Anterior cingulate cortex (tissue), 58 donors: ENCODE measurements at regions not wholly inside any gene's neighbourhood (a gene's known extent, or its start where the extent isn't known, plus 50 kb on each side); places are given as distances from the start of the nearest gene placed in this dataset.
A peak's percentile ranks its signal among the peaks of the same experiment; 100 is the strongest.

Source experiments
- DNase-seq, 58 donors: peaks; one replicate each; lab custom pipeline; 2025; lab: John Stamatoyannopoulos, UW

DNA sequence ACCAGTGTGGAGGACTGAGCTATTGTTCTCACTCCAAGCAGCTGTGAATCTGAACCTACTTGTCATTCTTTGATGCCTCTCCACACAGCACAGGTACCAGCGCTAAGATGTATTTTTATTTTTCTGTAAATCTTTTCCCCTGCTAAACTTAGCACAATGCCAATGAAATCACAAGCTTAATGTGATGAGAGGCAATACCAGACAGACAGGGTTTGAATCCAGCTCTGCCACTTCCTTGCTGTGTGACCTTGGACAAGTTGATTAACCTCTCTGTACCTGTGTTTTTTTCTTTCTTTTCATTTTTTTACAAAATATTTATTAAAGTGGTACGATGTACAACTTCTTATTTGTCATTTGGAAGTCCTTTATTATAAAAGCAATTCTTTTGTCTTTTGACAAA is 757.6 kb downstream of the MED13L start:
- no peak for DNase-seq

- no peak for DNase-seq
Observed at GRCh38 chr12:115519359-115519758, 758.1 kb downstream of the MED13L start.

DNA sequence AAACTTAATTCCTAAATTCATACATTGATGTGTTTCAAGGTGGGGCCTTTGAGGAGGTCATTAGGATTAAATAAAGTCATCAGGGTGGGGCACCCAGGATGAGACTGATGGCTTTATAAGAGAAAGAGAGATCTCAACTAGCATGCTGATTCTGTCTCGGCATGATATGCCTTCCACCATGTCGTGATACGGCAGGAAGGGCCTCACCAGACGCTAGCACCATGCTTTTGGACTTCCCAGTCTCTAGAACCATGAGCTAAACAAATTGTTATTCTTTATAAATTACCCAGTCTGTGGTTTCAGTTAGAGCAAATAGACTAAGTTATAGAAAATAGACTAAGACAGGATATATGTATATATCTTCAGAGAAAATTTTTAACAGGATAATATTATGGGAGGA is 759.6 kb downstream of the MED13L start:
- no peak for DNase-seq

DNA sequence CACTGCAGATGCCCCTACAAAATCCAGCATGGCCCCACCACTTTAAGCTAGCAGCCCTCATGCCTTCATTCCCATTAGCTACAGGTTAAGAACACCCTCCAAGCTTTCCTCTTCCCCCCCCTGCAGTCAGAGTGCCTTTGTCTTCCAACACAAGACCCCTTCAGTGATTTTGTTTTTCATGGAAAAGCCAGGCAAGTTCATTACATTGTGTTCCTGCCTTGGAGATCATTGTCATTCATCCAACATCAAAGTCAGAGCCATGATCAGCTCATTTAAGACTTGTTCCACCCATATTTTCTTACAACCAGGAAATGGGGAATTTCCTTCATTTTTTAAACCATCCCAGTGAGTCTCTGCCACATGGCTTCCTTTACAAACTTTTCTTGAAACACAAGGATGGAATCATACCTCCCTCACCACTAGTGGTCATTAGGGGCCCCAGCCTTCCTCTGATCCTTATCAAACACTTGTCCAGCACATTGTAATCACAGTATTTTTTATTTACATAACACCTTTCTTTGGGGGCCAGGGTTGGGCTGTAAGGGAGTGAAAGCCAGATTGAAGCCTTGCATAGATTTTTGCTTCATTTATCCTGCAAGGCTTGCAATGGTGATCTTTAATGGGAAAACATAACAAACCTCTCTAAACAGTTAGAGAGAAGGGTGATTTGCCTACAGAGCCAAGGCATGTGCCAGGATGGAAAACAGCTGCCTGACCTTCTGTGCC is 765.3 kb downstream of the MED13L start:
- DNase-seq, result no peak

DNA sequence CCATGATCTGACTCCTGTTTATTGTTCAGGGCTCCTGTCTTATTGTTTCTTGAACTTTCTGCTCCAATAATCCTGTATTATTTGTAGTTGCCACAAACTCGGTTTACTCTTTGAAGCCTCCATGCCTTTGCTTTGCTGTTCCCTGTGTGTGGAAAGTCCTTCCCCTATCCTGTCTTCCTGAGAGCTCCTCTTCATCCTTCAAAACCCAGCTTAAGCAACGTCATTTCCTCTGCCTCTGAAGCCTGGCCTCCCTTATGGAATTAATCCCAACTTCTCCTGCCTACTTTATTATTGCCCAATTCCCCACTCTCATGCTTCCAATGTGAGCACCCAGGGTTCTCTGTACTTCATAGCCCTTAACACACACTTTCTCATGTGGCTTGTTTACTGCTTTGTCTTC is 766.2 kb downstream of the MED13L start:
- DNase-seq, result no peak

DNA sequence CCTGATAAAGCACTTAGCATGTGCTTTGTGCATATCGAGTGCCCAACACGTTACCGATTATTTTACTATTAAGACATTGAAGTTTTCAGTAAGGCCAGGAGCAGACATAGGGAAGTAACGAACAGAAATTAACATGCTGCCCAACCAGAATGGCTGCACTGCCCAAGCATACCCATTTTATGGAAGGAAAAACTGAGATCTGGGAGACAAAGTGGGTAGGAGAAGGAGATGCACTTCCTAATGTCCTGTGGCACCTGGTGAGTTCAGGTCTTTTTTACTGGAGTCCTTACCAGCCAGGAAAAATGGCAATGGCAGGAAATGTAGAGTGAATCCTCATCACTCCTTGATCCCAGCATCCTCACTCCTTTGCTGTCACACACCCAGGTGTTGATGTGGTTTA is 768.5 kb downstream of the MED13L start:
- DNase-seq, result no peak

DNA sequence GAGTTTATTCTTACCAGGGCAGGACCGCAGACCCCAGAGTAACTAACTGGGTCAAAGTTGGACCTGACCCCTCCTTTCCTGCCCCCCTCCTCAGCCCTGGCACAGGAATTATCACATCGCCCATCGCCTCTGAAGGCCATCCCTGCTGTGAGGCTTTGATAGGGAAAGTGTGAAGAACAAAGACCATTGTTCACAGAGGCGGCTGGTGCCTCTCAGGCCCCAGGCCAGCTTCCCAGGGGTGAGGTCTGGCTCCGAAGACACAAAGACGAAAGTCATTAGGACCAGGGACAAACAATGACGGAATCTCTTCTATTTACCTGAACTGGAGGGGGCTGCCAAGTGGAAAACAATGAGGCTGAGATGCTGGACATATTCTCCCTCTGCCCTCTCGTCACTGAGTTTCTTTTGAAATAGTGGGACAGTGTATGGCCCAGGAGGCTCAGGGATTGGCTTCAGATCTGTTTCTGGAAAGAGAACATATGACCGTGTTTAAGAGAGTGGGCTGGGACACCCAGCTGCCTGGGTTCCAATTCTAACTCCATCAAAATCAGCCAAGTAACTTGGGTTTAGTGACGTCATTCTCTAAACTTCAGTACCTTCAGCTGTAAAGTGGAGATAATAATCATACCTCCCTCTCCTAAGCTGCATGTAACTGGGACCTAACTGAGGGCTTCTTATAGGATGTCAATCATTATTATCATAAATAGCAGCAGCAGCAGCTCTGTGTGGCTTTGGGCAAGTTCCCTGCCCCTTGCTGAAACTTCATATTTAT is 769.4 kb downstream of the MED13L start:
- peak in 46 of 58 donors; percentile 1 to 86 (median 42) for DNase-seq

GRCh38 chr12:115507560-115507889 is 770.0 kb downstream of the MED13L start:
- no peak for DNase-seq

- DNase-seq, result peak in 2 of 58 donors; percentile 1 to 6
Observed at GRCh38 chr12:115506822-115507559, 770.5 kb downstream of the MED13L start.

DNA sequence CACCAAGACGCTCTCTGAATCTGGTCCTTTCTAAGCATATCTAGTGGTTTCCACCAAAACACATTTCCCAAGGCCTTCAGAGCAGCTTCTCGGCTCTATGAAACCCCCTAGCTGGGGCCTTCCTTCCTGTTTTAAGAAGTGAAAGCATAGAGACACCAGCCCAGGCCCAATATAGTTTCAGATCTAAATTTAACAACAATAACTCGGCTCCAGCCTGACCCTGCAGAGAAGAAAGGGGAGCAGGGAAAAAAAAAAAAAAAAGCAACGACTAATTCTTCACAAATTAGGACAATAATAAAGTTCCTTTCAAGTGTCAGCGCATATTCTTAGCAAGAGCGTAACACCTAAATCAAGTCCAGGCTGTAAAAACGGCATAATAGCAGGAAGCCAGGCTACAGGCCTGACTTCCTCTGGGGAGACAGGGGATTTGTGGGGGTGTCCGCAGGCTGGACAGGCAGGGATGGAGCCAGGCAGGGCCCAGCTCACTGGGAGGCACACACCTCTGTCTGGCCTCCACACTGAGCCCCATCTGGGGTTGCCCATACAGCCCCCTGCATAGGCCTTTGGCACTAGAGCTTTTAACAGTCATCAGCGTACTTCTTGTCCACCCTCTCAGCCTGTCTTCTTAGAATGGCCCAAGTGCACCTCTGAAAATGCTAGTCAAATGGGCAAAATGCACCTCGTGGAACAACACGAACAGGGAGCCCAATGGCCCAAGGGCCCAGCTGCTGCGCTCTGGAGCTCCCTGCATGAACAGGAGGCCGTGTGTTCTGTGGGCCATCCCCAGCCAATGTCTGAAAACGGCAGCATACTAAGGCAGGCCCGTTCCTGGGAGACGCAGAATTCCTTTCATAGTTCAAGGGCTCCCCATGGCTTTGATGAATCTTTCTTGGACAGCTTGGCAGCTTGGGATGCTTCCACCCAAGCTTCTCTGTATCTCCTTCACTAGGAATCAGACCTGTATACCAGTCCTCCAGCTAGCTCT is 772.9 kb downstream of the MED13L start:
- DNase-seq, result peak in 7 of 58 donors; percentile 1 to 12 (median 3)

- DNase-seq, result peak in 3 of 58 donors; percentile 1 to 15 (median 1)
Observed at GRCh38 chr12:115500872-115501271, 776.6 kb downstream of the MED13L start.

DNA sequence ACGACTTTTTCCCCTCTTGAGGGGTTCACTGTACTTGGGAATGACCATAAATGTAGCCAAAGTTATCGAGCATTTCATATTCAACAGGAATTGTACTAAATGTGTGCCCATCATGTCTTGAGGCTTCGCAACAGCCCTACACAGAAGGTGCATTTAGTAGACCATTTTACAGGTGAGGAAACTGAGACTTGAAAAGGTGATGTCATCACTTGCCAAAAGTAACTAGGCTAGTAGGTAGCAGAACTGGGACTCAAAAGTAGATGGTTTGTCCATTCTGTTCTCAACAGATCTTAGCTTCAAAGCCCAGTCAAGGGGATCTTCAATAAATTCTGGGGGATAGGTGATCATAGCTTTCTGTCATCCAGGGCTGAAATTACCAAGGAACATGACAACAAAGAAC is 782.2 kb downstream of the MED13L start:
- no peak for DNase-seq

DNA sequence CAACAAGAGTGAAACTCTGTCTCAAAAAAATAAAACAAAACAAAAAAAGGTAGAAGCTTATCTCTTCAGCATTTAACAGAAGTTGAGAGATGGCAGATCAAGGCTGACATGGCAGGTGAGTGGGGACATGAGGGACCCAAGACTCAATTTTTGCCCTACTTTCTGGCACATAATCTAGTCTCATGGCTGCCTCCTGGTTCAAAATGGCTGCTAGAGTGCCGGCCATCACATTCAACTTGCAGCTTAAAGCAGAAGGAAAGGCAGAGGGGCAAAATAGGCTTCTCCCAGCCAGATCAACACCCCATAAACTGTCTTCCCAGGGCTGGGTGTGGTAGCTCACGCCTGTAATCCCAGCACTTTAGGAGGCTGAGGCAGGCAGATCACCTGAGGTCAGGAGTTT is 784.9 kb downstream of the MED13L start:
- no peak for DNase-seq

- no peak for DNase-seq
Observed at GRCh38 chr12:115491511-115492250, 785.8 kb downstream of the MED13L start.

GRCh38 chr12:115489253-115489652 is 788.2 kb downstream of the MED13L start:
- no peak for DNase-seq

GRCh38 chr12:115485967-115486366 is 791.5 kb downstream of the MED13L start:
- no peak for DNase-seq

- DNase-seq, result no peak
Observed at GRCh38 chr12:115485503-115485902, 792.0 kb downstream of the MED13L start.

GRCh38 chr12:115482943-115483342 is 794.5 kb downstream of the MED13L start:
- DNase-seq, result no peak

- DNase-seq, result no peak
Observed at GRCh38 chr12:115481141-115481540, 796.4 kb downstream of the MED13L start.
